CD14-positive monocyte (primary cell): ENCODE measurements at regions not wholly inside any gene's neighbourhood (a gene's known extent, or its start where the extent isn't known, plus 50 kb on each side); places are given as distances from the start of the nearest gene placed in this dataset.

Source experiments
- DNase-seq, 3 donors: peaks; one replicate each; pipeline ENCODE4 v3.0.0-alpha.2; 2011 to 2022
- H2AFZ ChIP-seq: 2 replicates; pipeline ENCODE4 v1.6.0; 2012; ENCODE audit warnings: mild to moderate bottlenecking, low read depth, low read length, inconsistent platforms; ENCODE audit not compliant: insufficient read depth, poor library complexity, severe bottlenecking
- H3K27ac ChIP-seq, 2 donors: 1 replicate in 1 of 2; 2 replicates in 1 of 2; pipeline ENCODE4 v1.5.1; 2012 to 2013; ENCODE audit warnings: low read length in 2 of 2, control low read depth in 1 of 2, inconsistent platforms in 1 of 2, low read depth in 1 of 2, mild to moderate bottlenecking in 1 of 2
- H3K27me3 ChIP-seq, 2 donors: one replicate each; pipeline versions ENCODE4 v1.6.0 to v1.6.1; 2011 to 2013; ENCODE audit warnings: low read length in 2 of 2; ENCODE audit not compliant: control insufficient read depth in 2 of 2, insufficient read depth in 2 of 2
- H3K36me3 ChIP-seq, 2 donors: replicated peaks in 1 of 2; 1 replicate in 1 of 2; 2 replicates in 1 of 2; pipeline versions ENCODE4 v1.5.1 to v1.6.1; 2012 to 2013; ENCODE audit warnings: low read length in 2 of 2, control low read depth in 1 of 2, inconsistent platforms in 1 of 2, mild to moderate bottlenecking in 1 of 2; ENCODE audit not compliant: insufficient read depth in 2 of 2, control insufficient read depth in 1 of 2
- H3K4me1 ChIP-seq, 2 donors: 1 replicate in 1 of 2; 2 replicates in 1 of 2; pipeline versions ENCODE4 v1.5.1 to v1.6.1; 2012 to 2013; ENCODE audit warnings: low read length in 2 of 2, control low read depth in 1 of 2, inconsistent platforms in 1 of 2, mild to moderate bottlenecking in 1 of 2, moderate library complexity in 1 of 2; ENCODE audit not compliant: insufficient read depth in 2 of 2, control insufficient read depth in 1 of 2
- H3K4me2 ChIP-seq: replicated peaks from 2 replicates; pipeline ENCODE3; 2012; ENCODE audit warnings: low read length, moderate library complexity, mild to moderate bottlenecking; ENCODE audit not compliant: poor library complexity, severe bottlenecking; ENCODE audit errors: extremely low read depth
- H3K4me3 ChIP-seq, 3 experiments: fragments of 200-600 bp in 1 of 3; sonication (generic) in 1 of 3; replicated peaks in 1 of 3; 1 replicate in 2 of 3; 2 replicates in 1 of 3; pipeline ENCODE4 v1.5.1; 2011 to 2013; ENCODE audit warnings: low read length in 3 of 3, mild to moderate bottlenecking in 3 of 3, control low read depth in 2 of 3, low read depth in 2 of 3, inconsistent platforms in 1 of 3, moderate library complexity in 1 of 3
- H3K79me2 ChIP-seq: 2 replicates; pipeline ENCODE4 v1.6.0; 2012; ENCODE audit warnings: mild to moderate bottlenecking, control low read depth, inconsistent platforms, low read length, moderate library complexity; ENCODE audit not compliant: insufficient read depth
- H3K9ac ChIP-seq: 2 replicates; pipeline ENCODE4 v1.6.0; 2017; ENCODE audit warnings: low read length, mild to moderate bottlenecking; ENCODE audit not compliant: insufficient read depth, poor library complexity, severe bottlenecking
- H3K9me3 ChIP-seq, 2 donors: replicated peaks in 1 of 2; 1 replicate in 1 of 2; 2 replicates in 1 of 2; pipeline versions ENCODE4 v1.5.1 to v1.6.1; 2012 to 2013; ENCODE audit warnings: low read length in 2 of 2, control low read depth in 1 of 2; ENCODE audit not compliant: control insufficient read depth in 1 of 2, insufficient read depth in 1 of 2
- H4K20me1 ChIP-seq: 2 replicates; pipeline ENCODE4 v1.6.0; 2012; ENCODE audit warnings: mild to moderate bottlenecking, low read length, control low read depth, moderate library complexity; ENCODE audit not compliant: insufficient read depth
- H3K27ac Mint-ChIP-seq, 7 donors: one replicate each; pipeline ENCODE4 v1.8.0; 2020; ENCODE audit warnings: mild to moderate bottlenecking in 7 of 7, mixed read lengths in 7 of 7, moderate library complexity in 6 of 7, inconsistent platforms in 2 of 7
- H3K27me3 Mint-ChIP-seq, 3 donors: one replicate each; pipeline ENCODE4 v1.8.0; 2021 to 2022; ENCODE audit warnings: low read depth in 3 of 3, mild to moderate bottlenecking in 3 of 3, mixed read lengths in 3 of 3, moderate library complexity in 3 of 3, inconsistent platforms in 1 of 3
- H3K36me3 Mint-ChIP-seq, 2 donors: one replicate each; pipeline ENCODE4 v1.8.0; 2020; ENCODE audit warnings: mixed read lengths in 2 of 2, inconsistent platforms in 1 of 2, mild to moderate bottlenecking in 1 of 2
- H3K4me1 Mint-ChIP-seq: one replicate; pipeline ENCODE4 v1.8.0; 2020; ENCODE audit warnings: mild to moderate bottlenecking, mixed read lengths
- H3K4me3 Mint-ChIP-seq, 2 donors: one replicate each; pipeline ENCODE4 v1.8.0; 2020; ENCODE audit warnings: mild to moderate bottlenecking in 2 of 2, mixed read lengths in 2 of 2, moderate library complexity in 1 of 2
- H3K9me3 Mint-ChIP-seq, 7 donors: one replicate each; pipeline ENCODE4 v1.8.0; 2020 to 2022; ENCODE audit warnings: mixed read lengths in 7 of 7, mild to moderate bottlenecking in 6 of 7, moderate library complexity in 6 of 7, inconsistent platforms in 2 of 7
- WGBS: methylation state at CpG from one replicate; pipeline ENCODE4 v1.1.5; 2013; ENCODE audit warnings: missing lambda C conversion rate; ENCODE audit not compliant: insufficient coverage; 5-methylcytosine and 5-hydroxymethylcytosine counted together
- intact Hi-C, 2 donors: fragments of 100-400 bp; cut with micrococcal nuclease; formaldehyde crosslinking; loops; one replicate each; pipeline versions ENCODE4 v1.15.0 to v1.15.1; 2023
- TF ChIP-seq, protein P1 (sequence below): fragments of 200-600 bp; IDR thresholded peaks from one replicate; pipeline ENCODE4 v1.8.0; 2022; ENCODE audit warnings: antibody characterized with exemption, mild to moderate bottlenecking

DNA sequence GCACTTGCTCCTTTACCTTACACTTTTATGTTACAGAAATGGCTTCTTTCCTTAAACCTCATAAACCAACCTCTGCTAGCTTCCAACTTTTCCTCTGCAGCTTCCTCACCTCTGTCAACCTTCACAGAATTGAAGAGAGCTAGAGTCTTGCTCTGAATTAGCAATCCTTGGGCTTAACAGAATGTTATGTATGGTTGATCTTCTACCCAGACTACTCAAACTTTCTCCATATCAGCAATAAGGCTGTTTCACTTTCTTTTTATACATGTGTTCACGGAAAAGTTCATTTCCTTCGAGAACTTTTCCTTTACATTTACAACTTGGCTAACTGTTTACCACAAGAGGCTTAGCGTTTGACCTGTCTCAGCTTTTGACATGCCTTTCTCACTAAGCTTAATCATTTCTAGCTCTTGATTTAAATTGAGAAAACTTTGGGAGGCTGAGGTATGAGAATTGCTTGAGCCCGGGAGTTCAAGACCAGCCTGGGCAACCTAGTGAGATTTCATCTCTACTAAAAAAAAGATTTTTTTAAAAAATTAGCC is 207.3 kb downstream of the BMP7 start:
- no peak for DNase-seq
- no peak overlapping the region for H3K9ac ChIP-seq
- H3K9me3 ChIP-seq, result no peaks in the 10 kb centered on the region
- WGBS, result 66% methylated on average over 2 of the region's 4 CpGs
- Mint-ChIP-seq H3K27me3 (peaks cover 2 to 30% (median 9%) of the 10 kb centered on the region in 3 donors), H3K9me3 (no peaks in the 10 kb centered on the region), H3K27ac (no peak overlapping the region), H3K4me1 (no peaks in the 10 kb centered on the region), H3K36me3 (no peaks in the 10 kb centered on the region), H3K4me3 (no peak overlapping the region)
- H3K27me3 ChIP-seq, result peaks cover 0 to 2% of the 10 kb centered on the region in 2 donors
- H3K4me3 ChIP-seq, result no peak overlapping the region
- H3K36me3 ChIP-seq, result no peaks in the 10 kb centered on the region
- H3K27ac ChIP-seq, result no peak overlapping the region
- TF ChIP-seq, protein P1, sequence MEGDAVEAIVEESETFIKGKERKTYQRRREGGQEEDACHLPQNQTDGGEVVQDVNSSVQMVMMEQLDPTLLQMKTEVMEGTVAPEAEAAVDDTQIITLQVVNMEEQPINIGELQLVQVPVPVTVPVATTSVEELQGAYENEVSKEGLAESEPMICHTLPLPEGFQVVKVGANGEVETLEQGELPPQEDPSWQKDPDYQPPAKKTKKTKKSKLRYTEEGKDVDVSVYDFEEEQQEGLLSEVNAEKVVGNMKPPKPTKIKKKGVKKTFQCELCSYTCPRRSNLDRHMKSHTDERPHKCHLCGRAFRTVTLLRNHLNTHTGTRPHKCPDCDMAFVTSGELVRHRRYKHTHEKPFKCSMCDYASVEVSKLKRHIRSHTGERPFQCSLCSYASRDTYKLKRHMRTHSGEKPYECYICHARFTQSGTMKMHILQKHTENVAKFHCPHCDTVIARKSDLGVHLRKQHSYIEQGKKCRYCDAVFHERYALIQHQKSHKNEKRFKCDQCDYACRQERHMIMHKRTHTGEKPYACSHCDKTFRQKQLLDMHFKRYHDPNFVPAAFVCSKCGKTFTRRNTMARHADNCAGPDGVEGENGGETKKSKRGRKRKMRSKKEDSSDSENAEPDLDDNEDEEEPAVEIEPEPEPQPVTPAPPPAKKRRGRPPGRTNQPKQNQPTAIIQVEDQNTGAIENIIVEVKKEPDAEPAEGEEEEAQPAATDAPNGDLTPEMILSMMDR, result no peak
- H2AFZ ChIP-seq, result no peak overlapping the region
- H3K4me2 ChIP-seq, result no peak overlapping the region
- intact Hi-C loops, result no loop called here
- H3K4me1 ChIP-seq, result no peaks in the 10 kb centered on the region
- H3K79me2 ChIP-seq, result no peaks in the 10 kb centered on the region
- H4K20me1 ChIP-seq, result no peaks in the 10 kb centered on the region

DNA sequence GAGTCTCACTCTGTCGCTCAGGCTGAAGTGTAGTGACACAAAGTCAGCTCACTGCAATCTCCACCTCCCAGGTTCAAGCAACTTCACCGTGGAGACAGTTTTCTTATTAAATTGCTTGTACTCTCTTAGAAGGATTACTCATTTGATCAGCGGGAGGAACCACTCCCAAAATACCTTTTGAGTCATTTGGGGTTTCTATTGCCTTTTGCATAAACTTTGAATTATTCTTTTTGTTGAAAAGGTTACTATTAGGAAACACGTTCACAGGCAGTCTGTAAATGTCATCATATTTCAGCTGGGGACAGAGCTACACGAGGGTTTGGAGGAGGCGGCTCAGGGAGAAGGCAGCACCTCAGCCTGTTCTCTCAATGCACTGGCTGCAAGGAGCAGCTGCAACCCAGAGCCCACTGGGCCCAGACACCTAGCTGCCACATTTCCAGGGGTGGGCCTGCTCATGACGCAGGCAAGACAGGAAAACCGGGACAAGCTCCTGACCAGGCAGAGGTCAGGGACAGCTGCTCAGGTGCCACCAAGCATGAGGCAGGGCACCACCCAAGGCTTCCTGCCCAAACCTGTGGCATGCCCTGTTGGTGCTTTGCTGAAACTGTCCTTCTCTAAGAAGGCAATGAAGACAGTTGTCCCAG is 205.9 kb downstream of the BMP7 start:
- Mint-ChIP-seq H3K27ac (no peak overlapping the region), H3K4me1 (no peaks in the 10 kb centered on the region), H3K9me3 (peaks cover 0 to 2% (median 0%) of the 10 kb centered on the region in 7 donors), H3K27me3 (peaks cover 2 to 29% (median 9%) of the 10 kb centered on the region in 3 donors), H3K4me3 (no peak overlapping the region), H3K36me3 (no peaks in the 10 kb centered on the region)
- Histone ChIP-seq H3K4me3 (no peak overlapping the region), H4K20me1 (no peaks in the 10 kb centered on the region), H3K4me2 (no peak overlapping the region), H3K4me1 (no peaks in the 10 kb centered on the region), H3K9me3 (no peaks in the 10 kb centered on the region), H3K27ac (no peak overlapping the region), H3K9ac (no peak overlapping the region), H3K27me3 (peaks cover 0 to 2% of the 10 kb centered on the region in 2 donors), H2AFZ (no peak overlapping the region), H3K79me2 (no peaks in the 10 kb centered on the region), H3K36me3 (no peaks in the 10 kb centered on the region)
- DNase-seq, result no peak
- 62% methylated on average over 5 of the region's 8 CpGs for WGBS
- intact Hi-C loops, result no loop called here
- TF ChIP-seq, protein P1, result no peak
